GM12873 (cell line): ENCODE measurements at regions not wholly inside any gene's neighbourhood (a gene's known extent, or its start where the extent isn't known, plus 50 kb on each side); places are given as distances from the start of the nearest gene placed in this dataset.

Source experiments
- TF ChIP-seq, protein P1 (sequence below): IDR thresholded peaks from 2 replicates; pipeline ENCODE4 v1.5.1; 2012; ENCODE audit warnings: low read depth, mild to moderate bottlenecking, moderate library complexity, low read length, control low read depth; ENCODE audit not compliant: insufficient read depth; ENCODE audit errors: missing control alignments

DNA sequence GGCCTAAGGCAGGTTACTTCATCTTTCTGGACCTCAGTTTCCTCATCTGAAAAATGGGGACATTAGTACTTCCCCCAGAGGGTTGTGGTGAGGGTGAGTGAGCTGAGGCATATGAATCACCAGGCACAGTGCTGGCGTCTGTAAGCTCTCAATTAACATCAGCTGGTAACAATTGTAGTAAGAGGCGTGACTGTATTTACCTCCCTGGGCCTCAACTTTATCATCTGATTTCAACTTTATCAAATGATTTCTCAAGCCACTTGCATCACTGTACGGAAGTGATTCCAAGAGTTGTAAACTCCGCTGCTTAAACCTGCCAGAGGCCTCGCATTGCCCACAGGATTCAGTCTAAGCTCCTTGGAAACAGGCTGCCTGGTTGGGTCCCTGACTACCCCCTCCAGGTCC lies 53.6 kb upstream of the PKDCC start:
- TF ChIP-seq, protein P1, sequence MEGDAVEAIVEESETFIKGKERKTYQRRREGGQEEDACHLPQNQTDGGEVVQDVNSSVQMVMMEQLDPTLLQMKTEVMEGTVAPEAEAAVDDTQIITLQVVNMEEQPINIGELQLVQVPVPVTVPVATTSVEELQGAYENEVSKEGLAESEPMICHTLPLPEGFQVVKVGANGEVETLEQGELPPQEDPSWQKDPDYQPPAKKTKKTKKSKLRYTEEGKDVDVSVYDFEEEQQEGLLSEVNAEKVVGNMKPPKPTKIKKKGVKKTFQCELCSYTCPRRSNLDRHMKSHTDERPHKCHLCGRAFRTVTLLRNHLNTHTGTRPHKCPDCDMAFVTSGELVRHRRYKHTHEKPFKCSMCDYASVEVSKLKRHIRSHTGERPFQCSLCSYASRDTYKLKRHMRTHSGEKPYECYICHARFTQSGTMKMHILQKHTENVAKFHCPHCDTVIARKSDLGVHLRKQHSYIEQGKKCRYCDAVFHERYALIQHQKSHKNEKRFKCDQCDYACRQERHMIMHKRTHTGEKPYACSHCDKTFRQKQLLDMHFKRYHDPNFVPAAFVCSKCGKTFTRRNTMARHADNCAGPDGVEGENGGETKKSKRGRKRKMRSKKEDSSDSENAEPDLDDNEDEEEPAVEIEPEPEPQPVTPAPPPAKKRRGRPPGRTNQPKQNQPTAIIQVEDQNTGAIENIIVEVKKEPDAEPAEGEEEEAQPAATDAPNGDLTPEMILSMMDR: no peak

GRCh38 chr2:41994661-41995060 lies 53.2 kb upstream of the PKDCC start:
- TF ChIP-seq, protein P1: no peak

DNA sequence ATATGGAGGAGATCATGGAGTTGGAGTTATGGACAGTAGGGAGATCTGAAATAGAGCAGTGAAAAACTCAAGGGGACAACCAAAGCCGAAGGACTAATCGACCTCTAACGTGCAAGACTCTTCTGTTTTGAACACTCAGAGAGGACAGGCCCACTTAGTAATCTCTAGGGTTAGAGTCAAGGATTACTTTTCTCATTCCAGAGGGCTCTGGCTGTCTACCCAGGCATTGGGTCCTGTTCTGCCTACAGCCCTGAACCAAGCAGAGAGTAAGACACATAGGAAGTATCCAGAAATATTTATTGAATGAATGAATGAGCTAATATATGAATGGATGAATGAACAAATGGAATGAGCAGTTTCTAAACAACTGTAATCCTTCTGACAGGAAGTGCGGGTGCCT lies 50.3 kb upstream of the PKDCC start:
- TF ChIP-seq, protein P1: no peak
